ENCODE measurements at regions not wholly inside any gene's neighbourhood (a gene's known extent, or its start where the extent isn't known, plus 50 kb on each side); places are given as distances from the start of the nearest gene placed in this dataset.

DNA sequence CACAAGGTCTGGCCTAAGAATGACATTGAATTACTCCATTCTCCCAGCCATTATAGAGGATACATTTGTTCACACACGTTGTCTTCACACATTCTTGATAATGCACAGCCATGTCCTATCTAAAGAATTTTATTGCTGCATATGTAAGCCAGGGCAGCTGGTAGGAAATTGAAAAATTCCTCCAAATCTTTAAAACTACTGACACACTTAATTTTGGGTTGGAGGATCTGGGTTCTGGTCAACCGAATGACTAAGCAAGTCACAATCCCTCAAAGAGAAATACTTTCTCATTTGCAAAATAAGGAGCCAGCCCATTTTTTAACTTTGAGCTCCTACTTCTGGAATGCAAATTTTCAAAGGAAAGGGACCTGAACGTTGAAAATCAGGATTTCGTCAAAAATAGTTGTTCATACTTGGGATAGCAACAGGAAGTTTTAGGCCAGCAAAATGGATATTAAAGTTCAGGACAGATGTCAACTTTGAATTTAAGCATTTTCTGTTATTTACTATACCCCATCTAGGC, 638.3 kb downstream of the NTRK3 start:
- Histone ChIP-seq H3K27me3 (ENCODE audit: control insufficient read depth, insufficient read depth, low read length) (no peaks in the 10 kb centered on the region), H3K36me3 (ENCODE audit: control insufficient read depth, insufficient read depth, low read length) (no peaks in the 10 kb centered on the region), H3K9me3 (ENCODE audit: control insufficient read depth, insufficient read depth, low read length) (no peaks in the 10 kb centered on the region), H3K4me1 (ENCODE audit: control insufficient read depth, insufficient read depth, low read length) (no peaks in the 10 kb centered on the region), H3K27ac (ENCODE audit: low read length) (no peak overlapping the region), H3K4me3 (ENCODE audit: low read length) (no peak overlapping the region)
- H3K4me3 Mint-ChIP-seq = no peak overlapping the region
- no peak overlapping the region for H3K27ac Mint-ChIP-seq
- TF ChIP-seq, protein P1, sequence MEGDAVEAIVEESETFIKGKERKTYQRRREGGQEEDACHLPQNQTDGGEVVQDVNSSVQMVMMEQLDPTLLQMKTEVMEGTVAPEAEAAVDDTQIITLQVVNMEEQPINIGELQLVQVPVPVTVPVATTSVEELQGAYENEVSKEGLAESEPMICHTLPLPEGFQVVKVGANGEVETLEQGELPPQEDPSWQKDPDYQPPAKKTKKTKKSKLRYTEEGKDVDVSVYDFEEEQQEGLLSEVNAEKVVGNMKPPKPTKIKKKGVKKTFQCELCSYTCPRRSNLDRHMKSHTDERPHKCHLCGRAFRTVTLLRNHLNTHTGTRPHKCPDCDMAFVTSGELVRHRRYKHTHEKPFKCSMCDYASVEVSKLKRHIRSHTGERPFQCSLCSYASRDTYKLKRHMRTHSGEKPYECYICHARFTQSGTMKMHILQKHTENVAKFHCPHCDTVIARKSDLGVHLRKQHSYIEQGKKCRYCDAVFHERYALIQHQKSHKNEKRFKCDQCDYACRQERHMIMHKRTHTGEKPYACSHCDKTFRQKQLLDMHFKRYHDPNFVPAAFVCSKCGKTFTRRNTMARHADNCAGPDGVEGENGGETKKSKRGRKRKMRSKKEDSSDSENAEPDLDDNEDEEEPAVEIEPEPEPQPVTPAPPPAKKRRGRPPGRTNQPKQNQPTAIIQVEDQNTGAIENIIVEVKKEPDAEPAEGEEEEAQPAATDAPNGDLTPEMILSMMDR (IDR thresholded peaks at IDR 0.05) = no peak
- ATAC-seq (no peak), DNase-seq (no peak)
- no peaks in the 10 kb centered on the region for H3K4me1 Mint-ChIP-seq
- intact Hi-C loops (cut with micrococcal nuclease) = no loop called here
- WGBS (ENCODE audit: insufficient coverage) = 81% methylated on average over 4 of the region's 4 CpGs
- peaks cover 0 to 3% of the 10 kb centered on the region in 2 donors for H3K27me3 Mint-ChIP-seq (ENCODE audit: low read depth in 2 of 2)
- H3K9me3 Mint-ChIP-seq = peaks cover 4% of the 10 kb centered on the region in 2 donors
- no peaks in the 10 kb centered on the region for H3K36me3 Mint-ChIP-seq

DNA sequence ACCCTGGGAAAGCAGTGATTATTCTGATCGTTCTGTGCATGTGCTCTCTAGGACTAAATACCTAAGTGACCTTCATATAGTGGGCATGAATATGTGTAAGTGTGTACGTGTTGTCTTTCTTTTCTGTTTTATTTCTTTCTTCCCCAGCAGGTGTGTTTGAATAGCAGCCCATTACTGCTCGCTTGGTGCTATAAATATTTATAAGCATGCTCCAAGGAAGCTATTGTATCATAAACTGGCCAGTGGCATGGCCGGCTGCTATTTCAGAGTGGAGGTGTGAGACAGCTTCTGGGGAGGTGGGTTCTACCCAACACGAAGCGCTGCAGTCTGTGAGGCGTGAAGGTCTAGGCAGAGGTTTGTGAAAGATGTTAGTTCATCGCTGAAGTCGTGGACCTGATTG, 641.8 kb downstream of the NTRK3 start:
- Histone ChIP-seq H3K4me1 (ENCODE audit: control insufficient read depth, insufficient read depth, low read length) (no peaks in the 10 kb centered on the region), H3K27ac (ENCODE audit: low read length) (no peak overlapping the region), H3K4me3 (ENCODE audit: low read length) (no peak overlapping the region), H3K9me3 (ENCODE audit: control insufficient read depth, insufficient read depth, low read length) (no peaks in the 10 kb centered on the region), H3K27me3 (ENCODE audit: control insufficient read depth, insufficient read depth, low read length) (no peaks in the 10 kb centered on the region), H3K36me3 (ENCODE audit: control insufficient read depth, insufficient read depth, low read length) (no peaks in the 10 kb centered on the region)
- Mint-ChIP-seq H3K4me3 (no peak overlapping the region), H3K9me3 (peaks cover 0 to 2% of the 10 kb centered on the region in 2 donors), H3K4me1 (no peaks in the 10 kb centered on the region), H3K36me3 (no peaks in the 10 kb centered on the region), H3K27me3 (ENCODE audit: low read depth in 2 of 2) (peaks cover 0 to 3% of the 10 kb centered on the region in 2 donors), H3K27ac (no peak overlapping the region)
- DNase-seq (no peak), ATAC-seq (no peak)
- TF ChIP-seq, protein P1 (IDR thresholded peaks at IDR 0.05) = no peak
- intact Hi-C loops (cut with micrococcal nuclease) = no loop called here
- WGBS (ENCODE audit: insufficient coverage) = 91% methylated on average over 8 of the region's 9 CpGs

DNA sequence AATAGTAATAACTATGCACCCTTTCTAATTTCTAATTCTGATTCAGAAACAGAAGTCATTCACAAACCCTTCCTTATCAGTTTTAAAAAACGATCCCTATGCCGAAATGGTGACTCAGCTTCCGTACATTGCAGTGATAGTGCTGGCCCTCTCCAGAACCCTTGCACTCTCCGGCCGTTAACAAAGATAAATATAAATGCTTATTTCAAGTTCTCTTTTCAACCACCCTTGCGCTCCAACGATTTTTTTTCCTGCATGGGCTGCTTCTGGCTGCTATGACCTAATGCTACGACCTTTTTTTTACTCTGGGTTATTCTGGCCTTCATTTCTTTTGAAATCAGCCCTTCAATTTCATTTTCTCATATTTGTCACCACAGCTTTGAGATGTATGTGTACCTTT, 646.2 kb downstream of the NTRK3 start:
- Histone ChIP-seq H3K36me3 (ENCODE audit: control insufficient read depth, insufficient read depth, low read length) (no peaks in the 10 kb centered on the region), H3K27me3 (ENCODE audit: control insufficient read depth, insufficient read depth, low read length) (no peaks in the 10 kb centered on the region), H3K27ac (ENCODE audit: low read length) (no peak overlapping the region), H3K4me3 (ENCODE audit: low read length) (no peak overlapping the region), H3K4me1 (ENCODE audit: control insufficient read depth, insufficient read depth, low read length) (no peaks in the 10 kb centered on the region), H3K9me3 (ENCODE audit: control insufficient read depth, insufficient read depth, low read length) (no peaks in the 10 kb centered on the region)
- intact Hi-C loops (cut with micrococcal nuclease) = no loop called here
- Mint-ChIP-seq H3K9me3 (peaks cover 0 to 2% of the 10 kb centered on the region in 2 donors), H3K27me3 (ENCODE audit: low read depth in 2 of 2) (peaks cover 0 to 6% of the 10 kb centered on the region in 2 donors), H3K27ac (no peak overlapping the region), H3K36me3 (no peaks in the 10 kb centered on the region), H3K4me3 (no peak overlapping the region), H3K4me1 (no peaks in the 10 kb centered on the region)
- TF ChIP-seq, protein P1 (IDR thresholded peaks at IDR 0.05) = no peak
- 84% methylated on average over 8 of the region's 8 CpGs for WGBS (ENCODE audit: insufficient coverage)
- DNase-seq (no peak), ATAC-seq (no peak)

DNA sequence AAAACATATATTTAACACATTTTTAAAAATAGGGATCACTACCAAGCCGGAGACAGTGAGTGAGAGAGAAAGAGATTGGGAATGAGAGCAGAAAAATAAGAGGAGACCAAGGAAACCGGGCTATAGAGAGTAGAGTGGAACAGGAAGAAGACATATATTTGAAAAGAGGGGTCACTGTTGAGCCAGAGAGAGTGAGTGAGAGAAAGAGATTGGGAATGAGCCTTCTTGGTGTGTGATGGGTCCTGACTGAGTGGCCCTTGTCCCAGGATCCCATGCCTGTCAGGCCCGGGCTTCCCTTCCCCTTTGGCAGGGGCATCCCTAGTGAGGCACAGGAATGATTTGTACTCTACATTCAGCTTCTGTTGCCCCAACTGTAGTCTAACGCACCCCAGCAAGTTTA, 646.6 kb downstream of the NTRK3 start:
- peaks cover 0 to 6% of the 10 kb centered on the region in 2 donors for H3K27me3 Mint-ChIP-seq (ENCODE audit: low read depth in 2 of 2)
- H3K36me3 ChIP-seq (ENCODE audit: control insufficient read depth, insufficient read depth, low read length) = no peaks in the 10 kb centered on the region
- no peak for DNase-seq
- no peaks in the 10 kb centered on the region for H3K36me3 Mint-ChIP-seq
- no peak overlapping the region for H3K27ac Mint-ChIP-seq
- no peak overlapping the region for H3K27ac ChIP-seq (ENCODE audit: low read length)
- H3K4me1 ChIP-seq (ENCODE audit: control insufficient read depth, insufficient read depth, low read length) = no peaks in the 10 kb centered on the region
- no peaks in the 10 kb centered on the region for H3K9me3 Mint-ChIP-seq
- intact Hi-C loops (cut with micrococcal nuclease) = loop anchor here (5.0 kb wide), 1 partner anchor 1378 kb away; no protein-coding TSS in a partner anchor
- H3K9me3 ChIP-seq (ENCODE audit: control insufficient read depth, insufficient read depth, low read length) = no peaks in the 10 kb centered on the region
- TF ChIP-seq, protein P1 (IDR thresholded peaks at IDR 0.05) = no peak
- H3K4me3 Mint-ChIP-seq = no peak overlapping the region
- ATAC-seq = no peak
- H3K4me3 ChIP-seq (ENCODE audit: low read length) = no peak overlapping the region
- 80% methylated on average over 4 of the region's 4 CpGs for WGBS (ENCODE audit: insufficient coverage)
- H3K4me1 Mint-ChIP-seq = no peaks in the 10 kb centered on the region
- H3K27me3 ChIP-seq (ENCODE audit: control insufficient read depth, insufficient read depth, low read length) = no peaks in the 10 kb centered on the region

All from natural killer cell (primary cell).